A549 (cell line): ENCODE measurements at regions not wholly inside any gene's neighbourhood (a gene's known extent, or its start where the extent isn't known, plus 50 kb on each side); places are given as distances from the start of the nearest gene placed in this dataset.

Experiments
- ATAC-seq, 2 experiments: fragments of 200-7000 bp in 1 of 2; fragments of >200 bp in 1 of 2; cut with Nextera tagmentation in 1 of 2; cut with Tn5 transposase in 1 of 2; 3 replicates each; pipeline versions ENCODE4 v1.8.0 to v1.9.1; 2018 to 2020; ENCODE audit warnings: mild to moderate bottlenecking in 1 of 2, moderate library complexity in 1 of 2
- CTCF ChIA-PET: fragments of 300-600 bp; sonication (Branson Sonifier 250); formaldehyde crosslinking; extraction: SDS; loops from one replicate; lab custom pipeline; 2021; ENCODE audit warnings: antibody characterized with exemption, inconsistent platforms; lab: Yijun Ruan, JAX
- POLR2A ChIA-PET: fragments of 350-600 bp; formaldehyde crosslinking; extraction: SDS; loops from one replicate; lab custom pipeline; 2021; ENCODE audit warnings: antibody characterized with exemption, inconsistent platforms; lab: Yijun Ruan, JAX
- DNase-seq, 2 experiments: peaks; one replicate each; pipeline versions ENCODE4 v3.0.0 to v3.0.0-alpha.2; 2011 to 2016; ENCODE audit warnings: low read depth in 1 of 2, low spot score in 1 of 2
- FAIRE-seq: peaks from 2 replicates; lab custom pipeline; 2011; peaks lifted over from hg19 to GRCh38; lab: Jason Lieb, UNC
- H3K27ac ChIP-seq, 2 experiments: fragments of >200 bp; sonication (Bioruptor Twin); formaldehyde crosslinking; 3 replicates each; pipeline ENCODE4 v1.5.1; 2016 to 2017
- H3K4me1 ChIP-seq: fragments of >200 bp; sonication (Bioruptor Twin); formaldehyde crosslinking; 3 replicates; pipeline ENCODE4 v1.6.1; 2016
- H3K4me2 ChIP-seq: fragments of >200 bp; sonication (Bioruptor Twin); formaldehyde crosslinking; 3 replicates; pipeline ENCODE4 v1.6.1; 2016
- H3K4me3 ChIP-seq: fragments of >200 bp; sonication (Bioruptor Twin); formaldehyde crosslinking; 3 replicates; pipeline ENCODE4 v1.5.1; 2016
- H3K9me3 ChIP-seq: fragments of >200 bp; sonication (Bioruptor Twin); formaldehyde crosslinking; 3 replicates; pipeline ENCODE4 v1.6.1; 2016
- EHMT2 ChIP-seq: fragments of 200-600 bp; sonication (generic); IDR thresholded peaks from 2 replicates; pipeline ENCODE4 v1.6.1; 2016; ENCODE audit warnings: antibody characterized with exemption, low read depth, mild to moderate bottlenecking, moderate library complexity
- ESRRA ChIP-seq: fragments of 150-350 bp; IDR thresholded peaks from 2 replicates; pipeline ENCODE4 v1.6.1; 2014; ENCODE audit warnings: mild to moderate bottlenecking, low read length, borderline replicate concordance
- FOXS1 ChIP-seq: fragments of 250-450 bp; sonication (Bioruptor Pico); IDR thresholded peaks from 2 replicates; pipeline ENCODE4 v1.5.0; 2020; ENCODE audit warnings: mild to moderate bottlenecking, moderate library complexity
- MAFK ChIP-seq: fragments of 450-650 bp; IDR thresholded peaks from 2 replicates; pipeline ENCODE4 v1.6.1; 2014; ENCODE audit not compliant: partially characterized antibody
- MAZ ChIP-seq: fragments of 150-350 bp; IDR thresholded peaks from 2 replicates; pipeline ENCODE4 v1.6.1; 2014; ENCODE audit warnings: antibody characterized with exemption, low read depth, low read length, borderline replicate concordance
- RAD21 ChIP-seq, 2 experiments: fragments of >200 bp in 1 of 2; sonication (Bioruptor Twin) in 1 of 2; formaldehyde crosslinking in 1 of 2; IDR thresholded peaks in 1 of 2; conservative IDR thresholded peaks in 1 of 2; 2 replicates in 1 of 2; 3 replicates in 1 of 2; pipeline ENCODE4 v1.6.1; 2012 to 2018; ENCODE audit warnings: inconsistent platforms in 1 of 2
- RCOR1 ChIP-seq: fragments of 150-350 bp; IDR thresholded peaks from 2 replicates; pipeline ENCODE4 v1.6.1; 2014; ENCODE audit warnings: antibody characterized with exemption, low read length, low read depth
- RFX5 ChIP-seq: fragments of 450-650 bp; IDR thresholded peaks from 2 replicates; pipeline ENCODE4 v1.7.1; 2014; ENCODE audit warnings: antibody characterized with exemption, mild to moderate bottlenecking, moderate library complexity
- SMC3 ChIP-seq: fragments of >200 bp; sonication (Bioruptor Twin); formaldehyde crosslinking; IDR thresholded peaks from 3 replicates; pipeline ENCODE4 v1.6.1; 2018; ENCODE audit warnings: inconsistent platforms
- SREBF2 ChIP-seq: fragments of 450-650 bp; IDR thresholded peaks from 2 replicates; pipeline ENCODE4 v1.6.1; 2014; ENCODE audit warnings: mild to moderate bottlenecking, moderate library complexity
- WGBS: methylation state at CpG from one replicate; pipeline ENCODE4 v1.1.6; 2017; ENCODE audit errors: missing lambda C conversion rate; 5-methylcytosine and 5-hydroxymethylcytosine counted together
- TF ChIP-seq, protein P1 (sequence below): IDR thresholded peaks from 2 replicates; pipeline ENCODE4 v1.6.1; 2012
- TF ChIP-seq, protein P2 (sequence below): fragments of >200 bp; sonication (Bioruptor Twin); formaldehyde crosslinking; IDR thresholded peaks from 2 replicates; pipeline ENCODE4 v1.6.1; 2016
- TF ChIP-seq, protein P3 (sequence below): fragments of 250-450 bp; sonication (Bioruptor Pico); IDR thresholded peaks from 2 replicates; pipeline ENCODE4 v1.5.0; 2020; ENCODE audit warnings: low read depth, mild to moderate bottlenecking, moderate library complexity
- TF ChIP-seq, protein P4 (sequence below): fragments of 150-350 bp; IDR thresholded peaks from 2 replicates; pipeline ENCODE4 v1.6.1; 2014; ENCODE audit warnings: low read depth, mild to moderate bottlenecking, low read length

GRCh38 chr17:51512220-51512907 lies 252.0 kb downstream of the UTP18 start:
- CTCF ChIA-PET: interaction anchor here (0.8 to 0.9 kb wide), 3 partner anchors 23 to 140 kb away, joined by 3 read pairs; no protein-coding TSS in a partner anchor

DNA sequence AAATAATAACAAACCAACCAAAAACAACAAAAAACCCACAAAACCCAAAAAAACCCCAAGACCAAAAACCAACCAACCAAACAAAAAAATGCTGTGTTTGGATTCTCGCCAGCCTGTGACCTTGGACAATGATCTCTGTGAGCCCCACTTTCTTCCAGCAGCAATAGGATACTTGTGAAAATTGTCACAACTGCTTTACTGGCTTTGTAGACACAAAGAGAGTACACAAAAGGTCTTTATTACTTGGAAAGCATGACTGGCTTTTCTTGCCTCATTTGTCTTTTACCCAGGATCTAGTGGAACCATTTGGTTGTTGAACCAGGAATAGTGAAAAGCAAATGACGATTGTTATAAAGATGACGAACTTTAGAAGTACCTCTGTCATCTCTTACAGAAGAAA lies 256.6 kb downstream of the UTP18 start:
- WGBS: 3% methylated on average over 3 of the region's 3 CpGs
- Histone ChIP-seq H3K4me3 (no peak overlapping the region), H3K4me1 (no peaks in the 10 kb centered on the region), H3K4me2 (no peak overlapping the region), H3K9me3 (no peaks in the 10 kb centered on the region), H3K27ac (no peak overlapping the region)
- ChIA-PET POLR2A (no interaction called here), CTCF (interaction anchor here (1.1 to 2.0 kb wide), 4 partner anchors 19 to 107 kb away, joined by 3 to 9 read pairs (median 4); no protein-coding TSS in a partner anchor)
- FAIRE-seq (no peak), DNase-seq (no peak), ATAC-seq (no peak)
- TF ChIP-seq, protein P1, sequence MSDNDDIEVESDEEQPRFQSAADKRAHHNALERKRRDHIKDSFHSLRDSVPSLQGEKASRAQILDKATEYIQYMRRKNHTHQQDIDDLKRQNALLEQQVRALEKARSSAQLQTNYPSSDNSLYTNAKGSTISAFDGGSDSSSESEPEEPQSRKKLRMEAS: no peak
- TF ChIP-seq MAFK: no peak
- TF ChIP-seq EHMT2: no peak
- no peak for TF ChIP-seq ESRRA
- TF ChIP-seq, protein P2, sequence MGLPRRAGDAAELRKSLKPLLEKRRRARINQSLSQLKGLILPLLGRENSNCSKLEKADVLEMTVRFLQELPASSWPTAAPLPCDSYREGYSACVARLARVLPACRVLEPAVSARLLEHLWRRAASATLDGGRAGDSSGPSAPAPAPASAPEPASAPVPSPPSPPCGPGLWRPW: no peak
- TF ChIP-seq RAD21 (conservative IDR thresholded peaks at IDR 0.05 in 1 of 2, IDR thresholded peaks at IDR 0.05 in 1 of 2): no peak
- TF ChIP-seq, protein P3, sequence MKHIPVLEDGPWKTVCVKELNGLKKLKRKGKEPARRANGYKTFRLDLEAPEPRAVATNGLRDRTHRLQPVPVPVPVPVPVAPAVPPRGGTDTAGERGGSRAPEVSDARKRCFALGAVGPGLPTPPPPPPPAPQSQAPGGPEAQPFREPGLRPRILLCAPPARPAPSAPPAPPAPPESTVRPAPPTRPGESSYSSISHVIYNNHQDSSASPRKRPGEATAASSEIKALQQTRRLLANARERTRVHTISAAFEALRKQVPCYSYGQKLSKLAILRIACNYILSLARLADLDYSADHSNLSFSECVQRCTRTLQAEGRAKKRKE: no peak
- TF ChIP-seq, protein P4, sequence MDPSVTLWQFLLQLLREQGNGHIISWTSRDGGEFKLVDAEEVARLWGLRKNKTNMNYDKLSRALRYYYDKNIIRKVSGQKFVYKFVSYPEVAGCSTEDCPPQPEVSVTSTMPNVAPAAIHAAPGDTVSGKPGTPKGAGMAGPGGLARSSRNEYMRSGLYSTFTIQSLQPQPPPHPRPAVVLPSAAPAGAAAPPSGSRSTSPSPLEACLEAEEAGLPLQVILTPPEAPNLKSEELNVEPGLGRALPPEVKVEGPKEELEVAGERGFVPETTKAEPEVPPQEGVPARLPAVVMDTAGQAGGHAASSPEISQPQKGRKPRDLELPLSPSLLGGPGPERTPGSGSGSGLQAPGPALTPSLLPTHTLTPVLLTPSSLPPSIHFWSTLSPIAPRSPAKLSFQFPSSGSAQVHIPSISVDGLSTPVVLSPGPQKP: no peak
- TF ChIP-seq SREBF2: no peak
- TF ChIP-seq RFX5: no peak

More at GRCh38 chr17:51512220-51512907, 252.0 kb downstream of the UTP18 start:
- no peaks in the 10 kb centered on the region for H3K4me1 ChIP-seq
- POLR2A ChIA-PET: no interaction called here
- no peak overlapping the region for H3K27ac ChIP-seq
- H3K9me3 ChIP-seq: no peaks in the 10 kb centered on the region
- FAIRE-seq (no peak), ATAC-seq (no peak), DNase-seq (no peak)
- no peak for TF ChIP-seq MAZ
- TF ChIP-seq, protein P4: no peak
- H3K4me2 ChIP-seq: no peak overlapping the region
- H3K4me3 ChIP-seq: no peak overlapping the region
- 43% methylated on average over 5 of the region's 5 CpGs for WGBS

GRCh38 chr17:51524524-51524923 lies 264.2 kb downstream of the UTP18 start:
- POLR2A ChIA-PET: no interaction called here
- H3K9me3 ChIP-seq: 0 out of 3 replicates have a peak, but pooled peaks cover 3% of the 10 kb centered on the region
- no peak overlapping the region for H3K4me2 ChIP-seq
- DNase-seq (no peak), FAIRE-seq (no peak), ATAC-seq (no peak)
- WGBS: 0% methylated on average over 1 of the region's 1 CpG
- CTCF ChIA-PET: interaction anchor here (2.8 to 3.7 kb wide), 2 partner anchors 11 to 153 kb away, joined by 14 to 18 read pairs; no protein-coding TSS in a partner anchor
- TF ChIP-seq FOXS1 (CRISPR knock-in tag) (no peak), SMC3 (no peak), RCOR1 (no peak)
- H3K4me1 ChIP-seq: no peaks in the 10 kb centered on the region
- H3K4me3 ChIP-seq: no peak overlapping the region
- H3K27ac ChIP-seq: no peak overlapping the region
